ENCODE measurements at regions not wholly inside any gene's neighbourhood (a gene's known extent, or its start where the extent isn't known, plus 50 kb on each side); places are given as distances from the start of the nearest gene placed in this dataset.
"Not testable (repeated sequence)": the region's sequence is repeated elsewhere in the genome, so short reads cannot be mapped to it uniquely, and the experiment has no call there.

DNA sequence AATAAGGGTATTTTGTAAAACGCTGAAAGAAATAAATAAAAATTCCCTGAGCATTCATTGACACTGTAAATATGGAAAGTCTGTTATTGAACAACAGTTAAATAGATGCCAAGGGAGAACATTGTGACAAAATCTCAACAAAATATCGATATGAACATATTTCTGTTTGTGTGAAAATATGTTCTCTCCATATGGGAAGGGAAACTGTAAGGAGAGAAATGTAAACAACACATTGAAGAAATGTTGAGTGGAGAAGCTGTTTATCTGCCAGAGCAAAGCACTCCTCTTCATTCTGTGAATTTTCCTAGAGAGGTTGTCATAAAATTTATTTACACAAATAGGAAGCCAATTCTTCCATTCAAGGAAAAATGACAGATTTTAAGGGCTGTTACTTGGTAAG, 57.1 kb upstream of the EOMES start:
- DNase-seq, result no peak

- no peak for DNase-seq
Measured at GRCh38 chr3:27789420-27789819, 67.3 kb upstream of the EOMES start.

DNA sequence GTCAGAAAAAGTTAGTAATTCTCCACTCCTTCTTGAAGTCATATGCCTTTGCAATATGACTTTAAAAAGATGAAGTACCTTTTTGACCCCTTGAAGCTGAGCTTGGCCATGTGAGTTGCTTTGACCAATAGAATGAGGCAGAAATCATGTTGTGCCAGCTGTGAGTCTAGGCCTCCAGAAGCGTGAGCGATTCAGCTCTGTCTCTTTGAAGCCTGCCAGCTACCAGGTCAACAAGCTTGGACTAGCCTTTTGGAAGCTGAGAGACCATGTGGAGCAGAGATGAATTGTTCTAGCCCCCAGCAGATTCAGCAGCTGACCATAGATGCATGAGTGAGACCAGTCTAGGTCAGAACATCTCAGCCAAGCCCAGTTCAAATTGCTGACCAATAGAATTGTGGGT, 69.8 kb upstream of the EOMES start:
- no peak for DNase-seq

GRCh38 chr3:27792869-27793268, 70.7 kb upstream of the EOMES start:
- no peak for DNase-seq

DNA sequence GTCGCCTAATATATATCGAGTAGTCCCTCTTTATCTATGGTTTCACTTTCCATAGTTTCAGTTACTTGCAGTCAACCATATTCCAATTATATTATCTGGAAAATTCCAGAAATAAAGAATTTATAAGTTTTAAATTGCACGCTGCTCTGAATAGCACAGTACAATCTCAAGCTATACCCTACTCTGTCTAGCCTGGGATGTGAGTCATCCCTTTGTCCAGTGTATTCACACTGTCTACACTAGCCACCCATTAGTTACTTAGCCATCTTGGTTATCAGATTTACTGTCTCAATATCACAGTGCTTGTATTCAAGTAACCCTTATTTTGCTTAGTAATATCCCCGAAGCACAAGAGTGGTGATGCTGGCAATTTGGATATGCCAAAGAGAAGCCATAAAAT, 72.1 kb upstream of the EOMES start:
- no peak for DNase-seq

DNA sequence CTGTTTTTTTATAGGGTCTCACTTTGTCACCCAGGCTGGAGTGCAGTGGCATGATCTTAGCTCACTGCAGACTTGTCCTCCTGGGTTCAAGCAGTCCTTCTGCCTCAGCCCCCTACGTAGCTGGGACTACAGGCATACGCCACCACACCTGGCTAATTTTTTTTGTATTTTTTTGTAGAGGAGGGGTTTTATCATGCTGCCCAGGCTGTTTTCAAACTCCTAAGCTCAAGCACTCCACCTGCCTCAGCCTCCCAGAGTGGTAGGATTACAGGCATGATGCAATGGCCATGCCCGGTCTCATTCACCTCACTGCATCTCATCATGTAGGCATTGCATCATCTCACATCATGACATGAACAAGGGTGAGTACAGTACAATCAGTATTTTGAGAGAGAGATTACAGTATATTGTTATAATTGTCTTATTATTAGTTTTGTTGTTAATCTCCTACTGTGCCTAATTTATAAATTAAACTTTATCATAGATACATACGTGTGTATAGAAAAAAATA, 74.3 kb upstream of the EOMES start:
- no peak for DNase-seq

DNA sequence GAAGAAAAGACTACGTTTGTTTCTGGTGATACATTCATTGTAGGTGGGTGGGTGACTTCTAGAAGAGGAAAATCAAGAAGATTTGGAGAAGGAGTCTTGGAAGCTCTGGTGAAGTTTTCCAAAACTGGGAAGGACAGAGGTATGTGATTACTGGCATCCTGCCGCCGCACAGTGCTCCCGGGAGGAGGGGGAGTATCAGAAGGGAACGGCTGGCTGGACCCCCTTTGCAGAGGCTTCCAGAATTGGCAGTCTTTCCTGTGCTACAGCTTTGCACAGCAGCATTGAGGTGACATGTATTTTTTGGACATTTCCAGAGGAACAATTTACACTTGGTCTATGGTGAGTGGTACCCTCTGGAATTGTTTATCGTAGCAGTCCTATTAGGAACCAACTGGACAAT, 75.7 kb upstream of the EOMES start:
- DNase-seq, result no peak

DNA sequence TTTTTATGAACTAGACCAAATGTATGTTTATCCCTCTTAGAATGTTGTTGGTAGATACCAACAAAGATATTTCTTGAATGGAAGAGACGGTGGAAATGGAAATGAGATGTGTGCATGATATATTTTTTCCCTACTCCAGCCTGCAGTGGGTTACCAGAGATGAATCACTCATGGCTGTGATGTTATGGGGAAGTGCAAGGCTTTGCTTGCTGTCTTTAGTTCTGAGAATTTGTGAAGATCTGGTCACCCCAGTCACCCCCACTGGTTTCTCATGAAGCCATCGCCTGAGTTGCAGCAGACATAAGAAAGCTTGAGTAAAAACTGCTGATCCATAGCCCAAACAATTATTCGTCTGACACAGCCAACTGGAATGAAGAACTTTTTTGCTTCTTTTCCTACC, 78.1 kb upstream of the EOMES start:
- DNase-seq, result no peak

DNA sequence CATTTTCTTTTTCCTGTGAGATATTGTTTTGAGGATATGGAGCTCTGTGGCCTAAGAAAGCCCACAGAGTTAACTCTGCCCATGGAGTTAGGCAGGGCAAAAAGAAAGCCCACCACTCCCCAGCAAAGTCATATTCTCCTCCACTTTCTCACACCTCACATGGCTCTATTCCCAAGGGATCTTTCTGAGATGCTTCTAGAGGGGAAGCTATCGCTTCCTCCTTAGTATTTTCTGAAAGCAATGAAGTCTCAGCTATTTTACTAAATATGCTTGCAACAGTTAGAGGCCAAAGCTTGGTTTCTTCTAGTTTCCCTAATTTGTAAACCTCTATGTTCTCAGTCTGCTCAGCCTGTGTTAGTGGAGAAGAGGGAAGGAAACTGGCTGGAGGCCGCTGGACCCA, 80.3 kb upstream of the EOMES start:
- DNase-seq, result no peak

DNA sequence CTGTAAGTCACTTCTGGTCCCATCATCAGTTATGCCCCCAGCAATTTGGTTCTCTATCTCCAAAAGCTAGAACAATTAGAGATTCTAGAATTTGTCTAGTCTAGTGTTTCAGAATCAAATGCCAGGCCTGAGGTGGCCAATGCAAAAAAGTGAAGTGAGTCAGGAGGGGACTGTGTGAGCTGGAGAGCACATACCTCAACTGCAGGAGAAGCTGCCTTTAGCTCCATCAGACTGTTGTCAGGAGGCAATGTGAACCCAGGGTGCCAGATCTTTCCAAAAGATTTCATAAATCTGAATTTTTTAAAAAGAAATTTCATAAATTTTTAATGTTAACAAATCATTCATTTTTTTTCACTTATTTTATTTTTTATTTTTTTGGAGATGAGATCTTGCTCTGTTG, 80.7 kb upstream of the EOMES start:
- DNase-seq, result no peak

DNA sequence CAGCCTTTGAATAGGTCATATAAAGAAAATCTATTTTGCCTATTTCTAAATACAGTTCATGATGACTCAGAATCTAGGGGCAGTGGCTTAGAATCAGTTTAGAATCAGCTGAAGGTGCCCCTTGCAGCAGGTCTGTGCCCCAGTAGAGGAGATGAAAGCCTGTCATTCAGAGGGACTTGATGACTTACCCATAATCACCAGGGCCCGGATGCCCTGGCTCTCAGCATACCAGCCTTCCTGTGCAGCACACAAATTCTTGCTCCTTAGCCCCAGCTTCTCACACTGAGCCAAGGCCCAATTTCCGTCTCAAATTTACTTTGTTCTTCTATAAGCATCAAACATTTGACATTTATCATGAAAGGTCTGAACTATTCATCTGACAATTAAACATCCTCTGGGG, 83.2 kb upstream of the EOMES start:
- no peak for DNase-seq

- DNase-seq, result no peak
Measured at GRCh38 chr3:27813255-27813654, 91.1 kb upstream of the EOMES start.

- DNase-seq, result not testable (repeated sequence)
Measured at GRCh38 chr3:27821609-27822008, 99.5 kb upstream of the EOMES start.

GRCh38 chr3:27824312-27825200, 102.4 kb upstream of the EOMES start:
- DNase-seq, result no peak

DNA sequence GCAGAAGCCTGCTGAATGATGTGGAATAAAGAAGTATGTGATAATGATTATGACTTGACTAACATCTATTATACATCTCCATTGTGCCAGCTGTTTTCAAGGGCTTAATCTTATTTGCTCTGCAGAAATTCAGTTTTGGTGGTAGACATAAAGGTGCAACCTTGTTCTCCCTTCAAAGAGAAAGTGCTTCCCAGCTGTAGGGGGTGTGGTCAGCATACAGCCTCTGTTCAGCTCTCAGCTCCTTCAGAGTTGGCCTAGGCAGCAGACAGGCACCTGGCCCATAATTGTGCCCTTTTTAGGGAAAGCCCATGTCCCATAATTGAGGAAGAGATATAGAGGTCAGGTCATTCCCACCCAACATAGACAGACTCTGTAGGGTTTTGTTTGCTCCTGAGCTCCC, 104.3 kb upstream of the EOMES start:
- no peak for DNase-seq

DNA sequence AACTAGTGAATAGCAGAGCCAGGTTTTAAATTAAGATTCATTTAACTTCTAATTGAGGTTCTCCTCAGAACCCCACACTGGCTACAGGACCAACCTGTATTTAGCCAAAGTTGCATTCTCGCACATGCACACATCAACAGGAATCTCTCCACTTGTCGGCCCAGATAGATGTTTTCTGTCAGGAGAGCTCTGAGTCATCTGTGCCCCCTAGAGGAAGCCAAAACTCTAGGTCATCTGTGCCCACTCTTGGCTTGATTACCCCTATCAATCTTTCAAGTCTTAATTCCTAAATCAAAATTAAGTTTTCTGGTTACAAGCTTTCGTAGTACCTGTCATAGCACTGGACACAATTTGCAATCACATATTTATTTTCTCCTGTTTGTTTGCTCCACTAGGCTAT, 104.9 kb upstream of the EOMES start:
- no peak for DNase-seq

GRCh38 chr3:27840807-27841594, 118.9 kb upstream of the EOMES start:
- no peak for DNase-seq

DNA sequence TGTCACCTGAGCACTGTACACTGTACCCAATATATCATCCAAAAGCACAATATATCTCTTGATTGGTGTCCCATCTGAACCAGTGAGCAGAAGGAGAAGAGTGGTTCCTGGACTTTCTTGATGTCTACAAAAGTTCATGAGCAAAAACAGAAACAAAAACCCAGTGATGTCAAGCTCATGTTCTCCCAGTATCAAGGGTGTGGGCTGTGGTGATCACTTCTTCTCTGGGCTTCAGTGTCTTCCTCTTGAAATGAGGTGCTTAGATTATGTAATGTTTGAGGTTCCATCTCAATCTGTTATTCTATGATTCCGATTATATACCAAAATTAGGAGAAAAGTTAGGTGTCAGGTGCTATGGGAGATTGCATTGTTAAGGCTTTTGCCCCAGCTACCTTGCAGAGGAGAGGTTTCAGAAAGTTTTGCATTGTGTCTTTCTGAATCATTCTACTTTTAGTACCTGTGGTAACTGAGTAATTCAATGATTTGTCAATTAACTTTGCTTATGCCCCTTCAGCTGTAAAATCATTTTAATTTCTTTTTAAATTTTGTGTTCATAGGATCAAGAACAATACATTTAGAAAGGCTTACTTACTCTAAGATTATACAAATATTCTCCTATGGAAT, 122.0 kb upstream of the EOMES start:
- DNase-seq, result no peak

- DNase-seq, result no peak
Measured at GRCh38 chr3:27847697-27848096, 125.6 kb upstream of the EOMES start.

- DNase-seq, result no peak
Measured at GRCh38 chr3:27848826-27849225, 126.7 kb upstream of the EOMES start.

- no peak for DNase-seq
Measured at GRCh38 chr3:27859821-27860220, 137.7 kb upstream of the EOMES start.

DNA sequence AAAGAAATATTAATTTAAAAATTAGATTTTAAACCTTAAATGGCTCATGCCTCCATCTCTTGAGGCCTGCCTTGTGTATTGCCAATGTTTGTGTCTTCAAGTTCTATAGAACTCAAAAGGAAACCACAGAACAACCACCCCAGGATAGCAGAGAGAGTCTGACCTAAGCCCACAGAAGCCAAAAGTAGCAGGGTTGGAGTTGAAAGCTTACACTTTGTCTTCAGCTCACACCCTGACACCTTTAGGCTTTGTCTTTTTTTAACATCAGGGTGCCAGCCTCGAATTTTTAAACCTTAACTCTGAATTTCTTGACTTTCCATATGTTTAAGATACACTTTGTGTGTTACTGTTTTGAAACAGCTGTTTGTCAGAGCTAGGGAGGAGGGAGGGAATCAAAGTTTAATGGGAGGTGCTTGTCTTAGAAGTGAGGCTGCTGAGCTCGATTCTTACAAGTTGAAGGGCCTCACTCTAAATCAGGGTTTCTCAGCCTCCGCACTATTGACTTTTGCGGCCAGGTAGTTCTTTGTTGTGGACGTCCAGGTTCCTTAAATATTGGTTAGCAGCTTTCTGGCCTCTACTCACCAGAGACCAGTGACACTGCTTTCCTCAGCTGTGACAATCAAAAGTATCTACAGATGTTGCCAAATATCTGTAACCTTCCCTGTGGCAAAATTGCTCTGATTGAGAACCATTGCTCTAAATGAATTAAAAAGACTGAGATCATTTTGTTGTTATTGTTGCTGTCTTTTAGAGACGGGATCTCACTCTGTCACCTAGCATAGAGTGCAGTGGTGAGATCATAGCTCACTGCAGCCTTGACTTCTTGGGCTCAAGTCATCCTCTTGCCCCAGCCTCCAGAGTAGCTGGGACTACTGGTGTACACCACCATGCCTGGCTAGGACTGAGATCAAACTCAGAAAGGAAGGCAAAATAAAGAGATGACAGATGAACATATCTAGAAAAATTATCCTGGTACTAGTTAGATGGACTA, 139.2 kb upstream of the EOMES start:
- DNase-seq, result no peak

Measured in activated effector memory CD4-positive, alpha-beta T cell treated with anti-CD3 and anti-CD28 coated beads, Interleukin-2, amount 50 U/mL, for 16 hours (primary cell).